Transverse colon (tissue), 4 donors: ENCODE measurements at regions not wholly inside any gene's neighbourhood (a gene's known extent, or its start where the extent isn't known, plus 50 kb on each side); places are given as distances from the start of the nearest gene placed in this dataset.

Experiments
- DNase-seq: peaks from one replicate; pipeline ENCODE4 v3.0.0-alpha.2; 2019
- H3K27ac ChIP-seq, 4 donors: fragments of 200-600 bp; sonication (generic); 2 replicates each; pipeline ENCODE4 v1.5.1; 2016 to 2018; ENCODE audit warnings: inconsistent platforms in 4 of 4
- H3K27me3 ChIP-seq: fragments of 200-600 bp; sonication (generic); 2 replicates; pipeline ENCODE4 v1.5.1; 2017; ENCODE audit warnings: inconsistent platforms
- H3K36me3 ChIP-seq, 4 donors: fragments of 200-600 bp; sonication (generic); 2 replicates each; pipeline ENCODE4 v1.5.1; 2017 to 2019; ENCODE audit warnings: inconsistent platforms in 4 of 4
- H3K4me1 ChIP-seq, 4 donors: fragments of 200-600 bp; sonication (generic); 2 replicates each; pipeline ENCODE4 v1.5.1; 2017 to 2020; ENCODE audit warnings: inconsistent platforms in 4 of 4
- H3K4me3 ChIP-seq, 4 donors: fragments of 200-600 bp; sonication (generic); 1 replicate in 1 of 4; 2 replicates in 3 of 4; pipeline versions ENCODE4 v1.5.1 to v1.6.1; 2017 to 2019; ENCODE audit warnings: inconsistent platforms in 4 of 4
- H3K9me3 ChIP-seq, 2 donors: fragments of 200-600 bp; sonication (generic); 2 replicates each; pipeline ENCODE4 v1.5.1; 2017 to 2019; ENCODE audit warnings: inconsistent platforms in 2 of 2
- EP300 ChIP-seq: sonication (generic); formaldehyde crosslinking; IDR thresholded peaks from one replicate; pipeline ENCODE4 v1.6.1; 2017; ENCODE audit warnings: antibody characterized with exemption, low read depth
- POLR2A ChIP-seq: fragments of 450-650 bp; IDR thresholded peaks from one replicate; pipeline ENCODE4 v1.6.1; 2016; ENCODE audit warnings: antibody characterized with exemption, mild to moderate bottlenecking, moderate library complexity
- POLR2AphosphoS5 ChIP-seq, 3 donors: sonication (generic); formaldehyde crosslinking; IDR thresholded peaks; one replicate each; pipeline ENCODE4 v1.6.1; 2016; ENCODE audit warnings: antibody characterized with exemption in 3 of 3
- WGBS, 2 donors: methylation state at CpG; one replicate each; pipeline ENCODE4 v1.1.5; 2018; ENCODE audit warnings: low coverage in 1 of 2; 5-methylcytosine and 5-hydroxymethylcytosine counted together
- in situ Hi-C, 4 donors: fragments of 200-750 bp; cut with MboI; loops; one replicate each; pipeline versions ENCODE4 v1.15.0 to v1.15.1; 2017; ENCODE audit warnings: low sequenced_read_pairs in 3 of 4, low pct_ligation_motif_present in 1 of 4, low pct_unique_long_range_greater_than_20kb in 1 of 4
- intact Hi-C: fragments of 100-400 bp; cut with DNase I; formaldehyde crosslinking; loops from one replicate; pipeline ENCODE4 v1.15.1; 2023; ENCODE audit warnings: low total_unique reads
- TF ChIP-seq, protein P1 (sequence below), 5 experiments: fragments of 200-600 bp in 3 of 5; fragments of 450-650 bp in 2 of 5; sonication (generic) in 3 of 5; IDR thresholded peaks; 1 replicate in 2 of 5; 2 replicates in 3 of 5; pipeline ENCODE4 v1.5.1; 2016 to 2017; ENCODE audit warnings: antibody characterized with exemption in 5 of 5, inconsistent platforms in 3 of 5, mild to moderate bottlenecking in 2 of 5, moderate library complexity in 1 of 5

DNA sequence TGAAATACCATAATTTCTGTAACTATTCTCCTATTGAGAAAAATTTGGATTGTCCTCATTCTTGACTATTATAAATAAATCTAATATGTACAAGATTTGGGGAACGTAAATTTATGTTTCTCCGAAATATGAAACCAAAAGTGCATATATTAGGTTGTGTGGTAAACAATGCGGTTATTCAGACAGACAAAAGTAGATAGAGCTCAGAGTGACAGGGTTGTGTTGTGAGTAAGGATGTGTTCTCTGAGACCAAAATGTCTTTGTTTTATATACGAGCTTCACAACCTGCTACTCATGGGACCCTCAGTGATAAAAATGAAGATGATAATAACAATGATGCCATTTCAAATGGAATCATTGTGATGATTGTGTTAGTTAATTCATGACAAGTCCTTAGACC is 796.3 kb upstream of the SLC10A2 start:
- no peaks in the 10 kb centered on the region for H3K4me1 ChIP-seq
- intact Hi-C loops (no loop called here), in situ Hi-C loops (no loop called here)
- H3K27me3 ChIP-seq = no peaks in the 10 kb centered on the region
- no peak for DNase-seq
- 88 to 91% methylated on average over 4 of the region's 4 CpGs for WGBS, 2 donors
- TF ChIP-seq, protein P1, sequence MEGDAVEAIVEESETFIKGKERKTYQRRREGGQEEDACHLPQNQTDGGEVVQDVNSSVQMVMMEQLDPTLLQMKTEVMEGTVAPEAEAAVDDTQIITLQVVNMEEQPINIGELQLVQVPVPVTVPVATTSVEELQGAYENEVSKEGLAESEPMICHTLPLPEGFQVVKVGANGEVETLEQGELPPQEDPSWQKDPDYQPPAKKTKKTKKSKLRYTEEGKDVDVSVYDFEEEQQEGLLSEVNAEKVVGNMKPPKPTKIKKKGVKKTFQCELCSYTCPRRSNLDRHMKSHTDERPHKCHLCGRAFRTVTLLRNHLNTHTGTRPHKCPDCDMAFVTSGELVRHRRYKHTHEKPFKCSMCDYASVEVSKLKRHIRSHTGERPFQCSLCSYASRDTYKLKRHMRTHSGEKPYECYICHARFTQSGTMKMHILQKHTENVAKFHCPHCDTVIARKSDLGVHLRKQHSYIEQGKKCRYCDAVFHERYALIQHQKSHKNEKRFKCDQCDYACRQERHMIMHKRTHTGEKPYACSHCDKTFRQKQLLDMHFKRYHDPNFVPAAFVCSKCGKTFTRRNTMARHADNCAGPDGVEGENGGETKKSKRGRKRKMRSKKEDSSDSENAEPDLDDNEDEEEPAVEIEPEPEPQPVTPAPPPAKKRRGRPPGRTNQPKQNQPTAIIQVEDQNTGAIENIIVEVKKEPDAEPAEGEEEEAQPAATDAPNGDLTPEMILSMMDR (IDR thresholded peaks at IDR 0.05) = no peak
- TF ChIP-seq EP300 = no peak
- no peak for TF ChIP-seq POLR2AphosphoS5 (IDR thresholded peaks at IDR 0.05)
- no peak for TF ChIP-seq POLR2A
- H3K36me3 ChIP-seq = no peaks in the 10 kb centered on the region
- H3K4me3 ChIP-seq = no peak overlapping the region
- H3K9me3 ChIP-seq = no peaks in the 10 kb centered on the region
- H3K27ac ChIP-seq = no peak overlapping the region

DNA sequence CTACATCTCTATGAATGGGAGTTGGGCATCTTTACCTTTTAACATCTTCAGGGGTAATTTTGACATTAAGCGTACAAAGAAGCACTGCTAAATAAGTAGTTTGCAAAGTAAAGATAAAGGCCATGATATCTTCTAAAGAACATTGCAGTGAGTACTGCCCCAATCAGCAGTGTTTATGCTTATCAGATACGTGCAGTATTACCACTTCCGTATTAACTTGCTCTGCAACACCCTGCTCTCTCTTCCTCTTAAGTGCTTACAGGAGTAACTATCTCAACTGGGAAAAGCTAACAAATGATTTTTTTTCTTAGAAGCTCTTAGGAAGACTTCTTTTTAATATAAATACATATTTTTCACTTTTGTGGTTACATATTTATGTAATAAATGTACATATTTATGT is 793.7 kb upstream of the SLC10A2 start:
- no peaks in the 10 kb centered on the region for H3K36me3 ChIP-seq
- H3K4me1 ChIP-seq = no peaks in the 10 kb centered on the region
- H3K27ac ChIP-seq = no peak overlapping the region
- no peak for DNase-seq
- no peak for TF ChIP-seq POLR2AphosphoS5 (IDR thresholded peaks at IDR 0.05)
- no peak for TF ChIP-seq EP300
- TF ChIP-seq, protein P1 (IDR thresholded peaks at IDR 0.05) = no peak
- TF ChIP-seq POLR2A = no peak
- 38 to 47% methylated on average over 3 of the region's 3 CpGs for WGBS, 2 donors
- no peaks in the 10 kb centered on the region for H3K9me3 ChIP-seq
- in situ Hi-C loops (no loop called here), intact Hi-C loops (no loop called here)
- H3K27me3 ChIP-seq = no peaks in the 10 kb centered on the region
- H3K4me3 ChIP-seq = no peak overlapping the region

DNA sequence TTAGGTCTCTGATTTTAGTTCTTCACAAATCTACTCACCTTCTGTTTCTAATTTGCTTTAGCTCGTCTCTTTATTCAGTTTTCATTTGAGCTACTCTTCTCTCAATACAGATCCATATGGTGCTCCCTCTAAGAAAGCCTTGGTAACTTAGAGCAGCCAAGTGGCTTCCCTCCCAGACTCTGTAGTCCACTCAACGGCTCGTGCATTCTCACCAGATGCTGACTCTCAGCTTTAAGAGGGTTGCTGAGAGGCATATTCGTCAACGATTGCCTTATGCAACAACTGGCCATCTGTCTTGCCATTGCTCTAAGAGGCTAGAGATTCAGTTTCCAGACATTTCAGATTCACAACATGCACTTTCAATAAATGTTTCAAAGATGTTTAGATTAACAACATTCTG is 785.8 kb upstream of the SLC10A2 start:
- intact Hi-C loops (no loop called here), in situ Hi-C loops (no loop called here)
- WGBS, 2 donors = 65 to 70% methylated on average over 5 of the region's 5 CpGs
- no peaks in the 10 kb centered on the region for H3K36me3 ChIP-seq
- H3K9me3 ChIP-seq = no peaks in the 10 kb centered on the region
- no peak for TF ChIP-seq EP300
- no peak overlapping the region for H3K27ac ChIP-seq
- H3K4me1 ChIP-seq = no peaks in the 10 kb centered on the region
- no peak for DNase-seq
- H3K27me3 ChIP-seq = no peaks in the 10 kb centered on the region
- H3K4me3 ChIP-seq = no peak overlapping the region

DNA sequence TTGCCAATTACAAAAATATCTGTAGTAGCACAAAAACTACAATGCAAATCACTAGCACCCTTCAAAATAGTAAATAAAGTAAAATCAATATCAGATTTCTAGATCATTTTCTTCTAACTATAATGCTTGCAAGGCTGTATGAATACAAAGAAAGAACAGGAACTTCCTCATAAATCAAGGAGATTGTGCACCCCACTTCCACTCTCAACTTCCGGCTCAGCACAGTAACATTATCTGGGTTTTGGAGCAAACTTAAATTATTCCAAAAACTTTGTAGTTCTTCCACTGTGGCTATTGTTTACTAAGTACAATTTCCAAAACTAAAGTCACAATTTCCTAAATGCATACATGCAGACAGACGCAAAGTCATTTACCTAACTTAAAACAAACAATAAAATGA is 778.3 kb upstream of the SLC10A2 start:
- Histone ChIP-seq H3K27me3 (no peaks in the 10 kb centered on the region), H3K36me3 (no peaks in the 10 kb centered on the region), H3K27ac (no peak overlapping the region), H3K4me3 (no peak overlapping the region), H3K9me3 (no peaks in the 10 kb centered on the region), H3K4me1 (no peaks in the 10 kb centered on the region)
- intact Hi-C loops = no loop called here
- TF ChIP-seq POLR2AphosphoS5 (IDR thresholded peaks at IDR 0.05) (no peak), EP300 (no peak), POLR2A (no peak)
- TF ChIP-seq, protein P1 (IDR thresholded peaks at IDR 0.05) = no peak
- 57 to 65% methylated on average over 2 of the region's 2 CpGs for WGBS, 2 donors
- in situ Hi-C loops = no loop called here
- no peak for DNase-seq

DNA sequence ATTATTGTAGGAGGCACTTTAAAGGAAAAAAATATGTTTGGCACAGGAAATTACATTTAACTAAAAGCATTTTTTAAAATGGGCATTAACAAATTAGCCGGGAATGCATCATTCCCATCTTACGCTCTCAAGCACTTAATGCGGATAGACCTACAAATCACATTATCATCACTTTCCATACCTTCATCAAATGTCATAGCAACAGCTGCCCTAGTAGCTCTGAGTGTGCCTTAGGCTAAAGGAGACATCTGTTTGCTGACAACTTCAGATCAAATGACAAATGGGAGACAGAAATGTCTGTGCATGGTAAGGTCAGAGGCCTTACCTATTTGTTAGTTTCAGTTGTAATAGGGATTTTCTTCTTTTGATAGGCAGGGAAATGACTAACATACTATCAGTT is 773.2 kb upstream of the SLC10A2 start:
- no peaks in the 10 kb centered on the region for H3K4me1 ChIP-seq
- no peak overlapping the region for H3K27ac ChIP-seq
- intact Hi-C loops = no loop called here
- H3K9me3 ChIP-seq = no peaks in the 10 kb centered on the region
- WGBS, 2 donors = 89 to 96% methylated on average over 3 of the region's 3 CpGs
- TF ChIP-seq EP300 = no peak
- TF ChIP-seq, protein P1 (IDR thresholded peaks at IDR 0.05) = no peak
- no peak for TF ChIP-seq POLR2AphosphoS5 (IDR thresholded peaks at IDR 0.05)
- no peak for TF ChIP-seq POLR2A
- no peaks in the 10 kb centered on the region for H3K27me3 ChIP-seq
- DNase-seq = no peak
- H3K4me3 ChIP-seq = no peak overlapping the region
- in situ Hi-C loops = no loop called here
- no peaks in the 10 kb centered on the region for H3K36me3 ChIP-seq
